Thoracic aorta (tissue), 2 donors: ENCODE measurements at regions not wholly inside any gene's neighbourhood (a gene's known extent, or its start where the extent isn't known, plus 50 kb on each side); places are given as distances from the start of the nearest gene placed in this dataset.

Experiments
- ATAC-seq: fragments of 150-250 bp; one replicate; pipeline ENCODE4 v1.8.0; 2017; ENCODE audit warnings: low read depth; ENCODE audit not compliant: insufficient number of reproducible peaks, low FRiP score
- DNase-seq: peaks from one replicate; pipeline ENCODE4 v3.0.0-alpha.2; 2020; ENCODE audit warnings: low spot score
- H3K27ac ChIP-seq, 2 donors: fragments of 200-600 bp; sonication (generic); 1 replicate in 1 of 2; 2 replicates in 1 of 2; pipeline ENCODE4 v1.5.1; 2016; ENCODE audit warnings: mild to moderate bottlenecking in 2 of 2, moderate library complexity in 2 of 2
- H3K27me3 ChIP-seq: fragments of 200-600 bp; sonication (generic); replicated peaks from 2 replicates; pipeline ENCODE4 v1.6.0; 2016; ENCODE audit warnings: mild to moderate bottlenecking; ENCODE audit not compliant: insufficient read depth
- H3K36me3 ChIP-seq: fragments of 200-600 bp; sonication (generic); one replicate; pipeline ENCODE4 v1.5.1; 2016
- H3K4me1 ChIP-seq, 2 donors: fragments of 200-600 bp; sonication (generic); 1 replicate in 1 of 2; 2 replicates in 1 of 2; pipeline versions ENCODE4 v1.5.1 to v1.6.0; 2016; ENCODE audit warnings: low read depth in 2 of 2, mild to moderate bottlenecking in 1 of 2; ENCODE audit not compliant: control insufficient read depth in 1 of 2
- H3K4me3 ChIP-seq: fragments of 200-600 bp; sonication (generic); 2 replicates; pipeline ENCODE4 v1.5.1; 2016; ENCODE audit warnings: mild to moderate bottlenecking
- H3K9me3 ChIP-seq: fragments of 200-600 bp; sonication (generic); 2 replicates; pipeline ENCODE4 v1.5.1; 2016
- TF ChIP-seq, protein P1 (sequence below): fragments of 200-600 bp; sonication (generic); IDR thresholded peaks from one replicate; pipeline ENCODE4 v1.5.1; 2019; ENCODE audit warnings: antibody characterized with exemption

DNA sequence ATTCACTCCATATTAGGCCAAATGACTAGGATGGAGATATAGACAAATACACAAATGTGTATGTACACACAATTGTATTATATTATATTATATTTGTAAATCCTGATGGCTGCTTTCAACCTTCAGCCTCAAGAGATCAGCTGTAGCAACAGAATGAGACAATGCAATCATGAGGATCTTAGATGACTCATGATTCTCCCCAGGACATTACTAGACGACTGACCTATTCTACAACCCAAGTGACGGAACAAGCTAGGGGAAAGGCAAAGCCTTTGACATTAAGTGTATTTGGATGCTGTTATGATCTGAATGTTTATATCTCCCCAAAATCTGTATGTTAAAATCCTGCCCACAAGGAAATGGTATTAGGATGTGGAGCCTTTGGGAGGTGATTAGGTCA, 66.5 kb downstream of the COX7C start:
- TF ChIP-seq, protein P1, sequence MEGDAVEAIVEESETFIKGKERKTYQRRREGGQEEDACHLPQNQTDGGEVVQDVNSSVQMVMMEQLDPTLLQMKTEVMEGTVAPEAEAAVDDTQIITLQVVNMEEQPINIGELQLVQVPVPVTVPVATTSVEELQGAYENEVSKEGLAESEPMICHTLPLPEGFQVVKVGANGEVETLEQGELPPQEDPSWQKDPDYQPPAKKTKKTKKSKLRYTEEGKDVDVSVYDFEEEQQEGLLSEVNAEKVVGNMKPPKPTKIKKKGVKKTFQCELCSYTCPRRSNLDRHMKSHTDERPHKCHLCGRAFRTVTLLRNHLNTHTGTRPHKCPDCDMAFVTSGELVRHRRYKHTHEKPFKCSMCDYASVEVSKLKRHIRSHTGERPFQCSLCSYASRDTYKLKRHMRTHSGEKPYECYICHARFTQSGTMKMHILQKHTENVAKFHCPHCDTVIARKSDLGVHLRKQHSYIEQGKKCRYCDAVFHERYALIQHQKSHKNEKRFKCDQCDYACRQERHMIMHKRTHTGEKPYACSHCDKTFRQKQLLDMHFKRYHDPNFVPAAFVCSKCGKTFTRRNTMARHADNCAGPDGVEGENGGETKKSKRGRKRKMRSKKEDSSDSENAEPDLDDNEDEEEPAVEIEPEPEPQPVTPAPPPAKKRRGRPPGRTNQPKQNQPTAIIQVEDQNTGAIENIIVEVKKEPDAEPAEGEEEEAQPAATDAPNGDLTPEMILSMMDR = no peak
- no peak overlapping the region for H3K4me3 ChIP-seq

GRCh38 chr5:86686046-86686445, 68.3 kb downstream of the COX7C start:
- TF ChIP-seq, protein P1 = no peak
- DNase-seq (no peak), ATAC-seq (no peak)
- Histone ChIP-seq H3K27ac (no peak overlapping the region), H3K36me3 (no peaks in the 10 kb centered on the region), H3K9me3 (no peaks in the 10 kb centered on the region), H3K4me3 (no peak overlapping the region), H3K27me3 (no peaks in the 10 kb centered on the region), H3K4me1 (no peaks in the 10 kb centered on the region)

More for the DNA sequence above, 66.5 kb downstream of the COX7C start:
- Histone ChIP-seq H3K36me3 (no peaks in the 10 kb centered on the region), H3K27ac (no peak overlapping the region), H3K4me1 (peaks cover 5 to 12% of the 10 kb centered on the region in 2 donors), H3K9me3 (no peaks in the 10 kb centered on the region), H3K27me3 (no peaks in the 10 kb centered on the region)
- ATAC-seq = no peak
- no peak for DNase-seq

- H3K9me3 ChIP-seq = no peaks in the 10 kb centered on the region
- H3K27me3 ChIP-seq = no peaks in the 10 kb centered on the region
- no peaks in the 10 kb centered on the region for H3K36me3 ChIP-seq
- H3K27ac ChIP-seq = no peak overlapping the region
- no peaks in the 10 kb centered on the region for H3K4me1 ChIP-seq
- ATAC-seq (no peak), DNase-seq (no peak)
- no peak overlapping the region for H3K4me3 ChIP-seq
- TF ChIP-seq, protein P1 = no peak
Measured at GRCh38 chr5:86688406-86688805, 70.7 kb downstream of the COX7C start.

GRCh38 chr5:86689103-86689729, 71.5 kb downstream of the COX7C start:
- H3K9me3 ChIP-seq = no peaks in the 10 kb centered on the region
- no peaks in the 10 kb centered on the region for H3K36me3 ChIP-seq
- no peak overlapping the region for H3K27ac ChIP-seq
- TF ChIP-seq, protein P1 = no peak
- no peak for DNase-seq
- no peaks in the 10 kb centered on the region for H3K4me1 ChIP-seq
- no peak for ATAC-seq
- no peak overlapping the region for H3K4me3 ChIP-seq
- no peaks in the 10 kb centered on the region for H3K27me3 ChIP-seq

- no peak for ATAC-seq
- H3K4me3 ChIP-seq = no peak overlapping the region
Measured at GRCh38 chr5:86709157-86709881, 91.6 kb downstream of the COX7C start.

More at GRCh38 chr5:86709157-86709881, 91.6 kb downstream of the COX7C start:
- TF ChIP-seq, protein P1 = no peak
- Histone ChIP-seq H3K27me3 (no peaks in the 10 kb centered on the region), H3K9me3 (no peaks in the 10 kb centered on the region), H3K27ac (no peak overlapping the region), H3K4me1 (no peaks in the 10 kb centered on the region), H3K36me3 (no peaks in the 10 kb centered on the region)
- DNase-seq = no peak
